ENCODE measurements at regions not wholly inside any gene's neighbourhood (a gene's known extent, or its start where the extent isn't known, plus 50 kb on each side); places are given as distances from the start of the nearest gene placed in this dataset.

- no peak overlapping the region for H2AK5ac ChIP-seq (ENCODE audit: low read length)
- no peak overlapping the region for H3K23ac ChIP-seq (ENCODE audit: low read length)
- no peak overlapping the region for H3K18ac ChIP-seq (ENCODE audit: low read length)
- no peak overlapping the region for H2BK15ac ChIP-seq (replicated peaks; ENCODE audit: low read depth)
- no peak overlapping the region for H4K8ac ChIP-seq (ENCODE audit: low read depth, low read length)
- H2BK120ac ChIP-seq (ENCODE audit: low read depth, low read length) = no peak overlapping the region
- no peaks in the 10 kb centered on the region for H3K79me2 ChIP-seq (ENCODE audit: control insufficient read depth, insufficient read depth, low read length)
- H2BK5ac ChIP-seq (ENCODE audit: low read length) = no peak overlapping the region
- no peak overlapping the region for H3K4me3 ChIP-seq (ENCODE audit: low read length)
- no peaks in the 10 kb centered on the region for H3K27me3 ChIP-seq (ENCODE audit: insufficient read depth, low read length, poor library complexity)
- no peak overlapping the region for H4K5ac ChIP-seq (ENCODE audit: low read length)
- WGBS (ENCODE audit: extremely low coverage, insufficient coverage, low lambda C conversion rate) = no CpG with 5 or more reads among the region's 13 CpGs
- no peaks in the 10 kb centered on the region for H3K79me1 ChIP-seq (ENCODE audit: low read length)
- H3K36me3 ChIP-seq (ENCODE audit: control insufficient read depth, insufficient read depth, low read length) = no peaks in the 10 kb centered on the region
- no peak overlapping the region for H3K4ac ChIP-seq (ENCODE audit: low read depth, low read length)
- H3K4me2 ChIP-seq (ENCODE audit: low read length) = no peak overlapping the region
- no peak for DNase-seq
- H3K27ac ChIP-seq (ENCODE audit: low read depth, low read length) = no peak overlapping the region
- H3K9ac ChIP-seq (ENCODE audit: low read length) = no peak overlapping the region
- H3K4me1 ChIP-seq (ENCODE audit: control insufficient read depth, low read depth, low read length) = no peaks in the 10 kb centered on the region
- H3K56ac ChIP-seq (ENCODE audit: low read length) = no peak overlapping the region
These were observed 79.1 kb upstream of the TNRC6C start for GRCh38 chr17:77879226-77879895.

DNA sequence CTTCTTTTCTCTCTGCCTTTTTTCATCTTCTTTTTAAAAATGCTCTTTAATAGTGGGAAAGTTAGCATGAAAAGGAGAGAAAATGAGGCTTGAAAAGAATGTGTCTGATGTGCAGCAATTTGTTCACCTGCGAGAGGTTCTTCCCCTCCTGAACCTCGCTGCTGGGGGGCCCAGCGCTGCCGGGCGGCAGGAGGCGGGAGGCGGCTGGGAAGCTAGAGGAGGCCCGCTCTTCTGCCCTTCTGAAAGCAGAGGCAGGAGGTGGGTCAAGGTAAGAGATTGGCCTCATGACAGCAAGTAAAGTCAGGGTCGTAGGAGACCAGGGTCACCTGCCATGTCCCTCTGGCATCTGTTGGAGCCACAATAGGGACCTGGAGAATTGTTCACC is 78.6 kb upstream of the TNRC6C start:
- Histone ChIP-seq H2BK15ac (replicated peaks; ENCODE audit: low read depth) (no peak overlapping the region), H2AK5ac (ENCODE audit: low read length) (no peak overlapping the region), H3K56ac (ENCODE audit: low read length) (no peak overlapping the region), H2BK5ac (ENCODE audit: low read length) (no peak overlapping the region), H3K4me2 (ENCODE audit: low read length) (no peak overlapping the region), H3K27me3 (ENCODE audit: insufficient read depth, low read length, poor library complexity) (no peaks in the 10 kb centered on the region), H3K36me3 (ENCODE audit: control insufficient read depth, insufficient read depth, low read length) (no peaks in the 10 kb centered on the region), H4K5ac (ENCODE audit: low read length) (no peak overlapping the region), H3K4me3 (ENCODE audit: low read length) (no peak overlapping the region), H3K4me1 (ENCODE audit: control insufficient read depth, low read depth, low read length) (no peaks in the 10 kb centered on the region), H2BK120ac (ENCODE audit: low read depth, low read length) (no peak overlapping the region), H3K9ac (ENCODE audit: low read length) (no peak overlapping the region), H3K27ac (ENCODE audit: low read depth, low read length) (no peak overlapping the region), H3K79me1 (ENCODE audit: low read length) (no peaks in the 10 kb centered on the region), H3K79me2 (ENCODE audit: control insufficient read depth, insufficient read depth, low read length) (no peaks in the 10 kb centered on the region), H3K23ac (ENCODE audit: low read length) (no peak overlapping the region), H4K8ac (ENCODE audit: low read depth, low read length) (no peak overlapping the region), H3K18ac (ENCODE audit: low read length) (no peak overlapping the region), H3K4ac (ENCODE audit: low read depth, low read length) (no peak overlapping the region)
- WGBS (ENCODE audit: extremely low coverage, insufficient coverage, low lambda C conversion rate) = no CpG with 5 or more reads among the region's 9 CpGs
- DNase-seq = no peak

DNA sequence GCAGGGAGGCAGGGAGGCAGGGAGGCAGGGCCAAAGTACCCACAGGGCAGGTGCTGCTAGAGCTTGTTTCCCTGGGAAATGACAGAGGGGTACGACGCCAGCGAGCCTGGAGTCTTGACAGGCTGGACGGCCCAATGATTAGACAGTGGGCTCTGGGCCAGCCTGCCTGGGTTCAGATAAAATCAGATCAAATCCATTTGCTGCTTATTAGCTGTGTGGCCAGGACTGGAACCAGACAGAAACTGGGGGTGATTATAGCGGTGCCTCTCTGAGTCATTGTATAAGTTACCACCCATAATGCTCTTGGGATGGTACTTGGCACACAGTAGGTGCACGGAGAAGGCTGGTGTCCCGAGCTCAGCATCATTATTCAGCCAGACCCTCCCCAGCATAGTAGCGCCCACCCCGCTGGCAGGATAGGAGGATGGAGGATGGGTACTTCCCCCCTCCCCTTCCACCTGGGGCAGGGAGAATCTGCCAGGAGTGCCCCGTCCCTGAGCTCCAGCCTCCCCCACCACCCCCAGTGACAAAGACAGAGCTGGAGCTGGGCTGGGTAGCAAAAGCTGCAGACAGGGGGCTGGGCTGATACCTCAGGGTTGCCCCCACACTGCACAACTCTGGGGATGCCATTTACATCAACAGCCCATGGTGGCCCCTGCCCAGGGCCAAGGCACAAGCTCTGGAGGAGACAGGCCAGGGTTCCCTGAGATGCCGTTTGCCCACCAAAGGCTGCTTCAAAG is 77.6 kb upstream of the TNRC6C start:
- Histone ChIP-seq H3K79me2 (ENCODE audit: control insufficient read depth, insufficient read depth, low read length) (no peaks in the 10 kb centered on the region), H3K56ac (ENCODE audit: low read length) (no peak overlapping the region), H3K23ac (ENCODE audit: low read length) (no peak overlapping the region), H3K4me3 (ENCODE audit: low read length) (no peak overlapping the region), H4K5ac (ENCODE audit: low read length) (no peak overlapping the region), H3K9ac (ENCODE audit: low read length) (no peak overlapping the region), H3K4me1 (ENCODE audit: control insufficient read depth, low read depth, low read length) (no peaks in the 10 kb centered on the region), H3K27ac (ENCODE audit: low read depth, low read length) (no peak overlapping the region), H2AK5ac (ENCODE audit: low read length) (no peak overlapping the region), H3K79me1 (ENCODE audit: low read length) (no peaks in the 10 kb centered on the region), H3K27me3 (ENCODE audit: insufficient read depth, low read length, poor library complexity) (no peaks in the 10 kb centered on the region), H3K36me3 (ENCODE audit: control insufficient read depth, insufficient read depth, low read length) (no peaks in the 10 kb centered on the region), H3K18ac (ENCODE audit: low read length) (no peak overlapping the region), H2BK15ac (replicated peaks; ENCODE audit: low read depth) (no peak overlapping the region), H3K4me2 (ENCODE audit: low read length) (no peak overlapping the region), H3K4ac (ENCODE audit: low read depth, low read length) (no peak overlapping the region), H4K8ac (ENCODE audit: low read depth, low read length) (no peak overlapping the region), H2BK120ac (ENCODE audit: low read depth, low read length) (no peak overlapping the region), H2BK5ac (ENCODE audit: low read length) (no peak overlapping the region)
- no CpG with 5 or more reads among the region's 11 CpGs for WGBS (ENCODE audit: extremely low coverage, insufficient coverage, low lambda C conversion rate)
- no peak for DNase-seq

- no peak overlapping the region for H3K27ac ChIP-seq (ENCODE audit: low read depth, low read length)
- H3K4me3 ChIP-seq (ENCODE audit: low read length) = no peak overlapping the region
- no peaks in the 10 kb centered on the region for H3K4me1 ChIP-seq (ENCODE audit: control insufficient read depth, low read depth, low read length)
- H3K9ac ChIP-seq (ENCODE audit: low read length) = no peak overlapping the region
- H3K56ac ChIP-seq (ENCODE audit: low read length) = no peak overlapping the region
- DNase-seq = peak; percentile 35
- no peak overlapping the region for H3K18ac ChIP-seq (ENCODE audit: low read length)
- H3K79me2 ChIP-seq (ENCODE audit: control insufficient read depth, insufficient read depth, low read length) = no peaks in the 10 kb centered on the region
- H2BK5ac ChIP-seq (ENCODE audit: low read length) = no peak overlapping the region
- H4K8ac ChIP-seq (ENCODE audit: low read depth, low read length) = no peak overlapping the region
- peaks cover 2% of the 10 kb centered on the region for H3K27me3 ChIP-seq (ENCODE audit: insufficient read depth, low read length, poor library complexity)
- no peak overlapping the region for H2BK120ac ChIP-seq (ENCODE audit: low read depth, low read length)
- no peak overlapping the region for H3K23ac ChIP-seq (ENCODE audit: low read length)
- H3K4me2 ChIP-seq (ENCODE audit: low read length) = no peak overlapping the region
- H4K5ac ChIP-seq (ENCODE audit: low read length) = no peak overlapping the region
- no peaks in the 10 kb centered on the region for H3K36me3 ChIP-seq (ENCODE audit: control insufficient read depth, insufficient read depth, low read length)
- no CpG with 5 or more reads among the region's 10 CpGs for WGBS (ENCODE audit: extremely low coverage, insufficient coverage, low lambda C conversion rate)
- H2BK15ac ChIP-seq (replicated peaks; ENCODE audit: low read depth) = no peak overlapping the region
- no peak overlapping the region for H2AK5ac ChIP-seq (ENCODE audit: low read length)
- H3K4ac ChIP-seq (ENCODE audit: low read depth, low read length) = no peak overlapping the region
- H3K79me1 ChIP-seq (ENCODE audit: low read length) = no peaks in the 10 kb centered on the region
These were observed 77.0 kb upstream of the TNRC6C start for GRCh38 chr17:77881545-77881944.

- Histone ChIP-seq H3K79me1 (ENCODE audit: low read length) (no peaks in the 10 kb centered on the region), H3K4ac (ENCODE audit: low read depth, low read length) (no peak overlapping the region), H2AK5ac (ENCODE audit: low read length) (no peak overlapping the region), H3K36me3 (ENCODE audit: control insufficient read depth, insufficient read depth, low read length) (no peaks in the 10 kb centered on the region), H3K56ac (ENCODE audit: low read length) (no peak overlapping the region), H3K9ac (ENCODE audit: low read length) (no peak overlapping the region), H3K4me2 (ENCODE audit: low read length) (no peak overlapping the region), H3K18ac (ENCODE audit: low read length) (no peak overlapping the region), H4K8ac (ENCODE audit: low read depth, low read length) (no peak overlapping the region), H3K4me3 (ENCODE audit: low read length) (no peak overlapping the region), H4K5ac (ENCODE audit: low read length) (no peak overlapping the region), H3K4me1 (ENCODE audit: control insufficient read depth, low read depth, low read length) (no peaks in the 10 kb centered on the region), H2BK15ac (replicated peaks; ENCODE audit: low read depth) (no peak overlapping the region), H3K27me3 (ENCODE audit: insufficient read depth, low read length, poor library complexity) (peaks cover 2% of the 10 kb centered on the region), H3K27ac (ENCODE audit: low read depth, low read length) (no peak overlapping the region), H2BK5ac (ENCODE audit: low read length) (no peak overlapping the region), H3K79me2 (ENCODE audit: control insufficient read depth, insufficient read depth, low read length) (no peaks in the 10 kb centered on the region), H3K23ac (ENCODE audit: low read length) (no peak overlapping the region), H2BK120ac (ENCODE audit: low read depth, low read length) (no peak overlapping the region)
- DNase-seq = no peak
- WGBS (ENCODE audit: extremely low coverage, insufficient coverage, low lambda C conversion rate) = no CpG with 5 or more reads among the region's 4 CpGs
These were observed 76.5 kb upstream of the TNRC6C start for GRCh38 chr17:77882040-77882439.

Data from mesendoderm (in vitro differentiated cells).